ENCODE measurements at regions not wholly inside any gene's neighbourhood (a gene's known extent, or its start where the extent isn't known, plus 50 kb on each side); places are given as distances from the start of the nearest gene placed in this dataset.

- no peak for TF ChIP-seq NFRKB (IDR thresholded peaks at IDR 0.05)
- TF ChIP-seq SUZ12 (IDR thresholded peaks at IDR 0.05): no peak
- TF ChIP-seq TARDBP (IDR thresholded peaks at IDR 0.05): no peak
- TF ChIP-seq BHLHE40 (IDR thresholded peaks at IDR 0.05; ENCODE audit: borderline replicate concordance): no peak
- no peak for TF ChIP-seq FOXK2 (IDR thresholded peaks at IDR 0.05)
- TF ChIP-seq ZNF384 (IDR thresholded peaks at IDR 0.05): no peak
- TF ChIP-seq L3MBTL2 (conservative IDR thresholded peaks at IDR 0.05): no peak
- TF ChIP-seq HDGF (IDR thresholded peaks at IDR 0.05; ENCODE audit: borderline replicate concordance): no peak
- ChIA-PET CTCF (interaction anchor here (0.7 kb wide), 1 partner anchor 16 kb away, joined by 3 read pairs; no protein-coding TSS in a partner anchor), POLR2A (no interaction called here)
- no peak for DNase-seq (ENCODE audit: extremely low spot score)
Measured at GRCh38 chr4:162272215-162272614, 108.4 kb upstream of the FSTL5 start.

- DNase-seq (ENCODE audit: extremely low spot score): no peak
- POLR2A ChIA-PET: no interaction called here
Measured at GRCh38 chr4:162268911-162269310, 105.1 kb upstream of the FSTL5 start.

GRCh38 chr4:162265802-162266201, 102.0 kb upstream of the FSTL5 start:
- POLR2A ChIA-PET: interaction anchor here (0.6 kb wide), 1 partner anchor 1634 kb away, joined by 3 read pairs; no protein-coding TSS in a partner anchor
- TF ChIP-seq FOXA1 (IDR thresholded peaks at IDR 0.05) (no peak), FOXM1 (IDR thresholded peaks at IDR 0.05; ENCODE audit: borderline replicate concordance) (no peak), HDGF (IDR thresholded peaks at IDR 0.05; ENCODE audit: borderline replicate concordance) (no peak), ELF4 (IDR thresholded peaks at IDR 0.05) (no peak), SP1 (IDR thresholded peaks at IDR 0.05) (no peak), NFRKB (IDR thresholded peaks at IDR 0.05) (no peak), SUZ12 (IDR thresholded peaks at IDR 0.05) (no peak), L3MBTL2 (conservative IDR thresholded peaks at IDR 0.05) (no peak), LEF1 (IDR thresholded peaks at IDR 0.05; ENCODE audit: borderline replicate concordance) (no peak), FOXK2 (IDR thresholded peaks at IDR 0.05) (no peak), TARDBP (IDR thresholded peaks at IDR 0.05) (no peak), ARNT (IDR thresholded peaks at IDR 0.05) (no peak), ZNF384 (IDR thresholded peaks at IDR 0.05) (no peak), CTBP1 (IDR thresholded peaks at IDR 0.05; ENCODE audit: borderline replicate concordance) (no peak), BHLHE40 (IDR thresholded peaks at IDR 0.05; ENCODE audit: borderline replicate concordance) (no peak), PKNOX1 (IDR thresholded peaks at IDR 0.05) (no peak)
- DNase-seq (ENCODE audit: extremely low spot score): no peak
- CTCF ChIA-PET: no interaction called here

More at GRCh38 chr4:162268911-162269310, 105.1 kb upstream of the FSTL5 start:
- TF ChIP-seq ELF4 (IDR thresholded peaks at IDR 0.05) (no peak), PKNOX1 (IDR thresholded peaks at IDR 0.05) (no peak), CTBP1 (IDR thresholded peaks at IDR 0.05; ENCODE audit: borderline replicate concordance) (no peak), TARDBP (IDR thresholded peaks at IDR 0.05) (no peak), LEF1 (IDR thresholded peaks at IDR 0.05; ENCODE audit: borderline replicate concordance) (no peak), ZNF384 (IDR thresholded peaks at IDR 0.05) (no peak), ARNT (IDR thresholded peaks at IDR 0.05) (no peak), SP1 (IDR thresholded peaks at IDR 0.05) (no peak), L3MBTL2 (conservative IDR thresholded peaks at IDR 0.05) (no peak), FOXA1 (IDR thresholded peaks at IDR 0.05) (no peak), BHLHE40 (IDR thresholded peaks at IDR 0.05; ENCODE audit: borderline replicate concordance) (no peak), SUZ12 (IDR thresholded peaks at IDR 0.05) (no peak), FOXK2 (IDR thresholded peaks at IDR 0.05) (no peak), FOXM1 (IDR thresholded peaks at IDR 0.05; ENCODE audit: borderline replicate concordance) (no peak), HDGF (IDR thresholded peaks at IDR 0.05; ENCODE audit: borderline replicate concordance) (no peak), NFRKB (IDR thresholded peaks at IDR 0.05) (no peak)
- CTCF ChIA-PET: no interaction called here

- ChIA-PET POLR2A (no interaction called here), CTCF (no interaction called here)
- TF ChIP-seq LEF1 (IDR thresholded peaks at IDR 0.05; ENCODE audit: borderline replicate concordance): no peak
- TF ChIP-seq L3MBTL2 (conservative IDR thresholded peaks at IDR 0.05): no peak
- no peak for DNase-seq (ENCODE audit: extremely low spot score)
Measured at GRCh38 chr4:162245051-162245450, 81.3 kb upstream of the FSTL5 start.

- TF ChIP-seq ARNT (IDR thresholded peaks at IDR 0.05): no peak
- no peak for TF ChIP-seq FOXM1 (IDR thresholded peaks at IDR 0.05; ENCODE audit: borderline replicate concordance)
- no peak for TF ChIP-seq SUZ12 (IDR thresholded peaks at IDR 0.05)
- no peak for TF ChIP-seq LEF1 (IDR thresholded peaks at IDR 0.05; ENCODE audit: borderline replicate concordance)
- TF ChIP-seq CTBP1 (IDR thresholded peaks at IDR 0.05; ENCODE audit: borderline replicate concordance): no peak
- no peak for TF ChIP-seq NFRKB (IDR thresholded peaks at IDR 0.05)
- no peak for TF ChIP-seq ZNF384 (IDR thresholded peaks at IDR 0.05)
- no peak for TF ChIP-seq L3MBTL2 (conservative IDR thresholded peaks at IDR 0.05)
- no peak for TF ChIP-seq FOXA1 (IDR thresholded peaks at IDR 0.05)
- no peak for TF ChIP-seq BHLHE40 (IDR thresholded peaks at IDR 0.05; ENCODE audit: borderline replicate concordance)
- no peak for TF ChIP-seq TARDBP (IDR thresholded peaks at IDR 0.05)
- TF ChIP-seq PKNOX1 (IDR thresholded peaks at IDR 0.05): no peak
- TF ChIP-seq SP1 (IDR thresholded peaks at IDR 0.05): no peak
- TF ChIP-seq FOXK2 (IDR thresholded peaks at IDR 0.05): no peak
- TF ChIP-seq ELF4 (IDR thresholded peaks at IDR 0.05): no peak
- TF ChIP-seq HDGF (IDR thresholded peaks at IDR 0.05; ENCODE audit: borderline replicate concordance): no peak
- CTCF ChIA-PET: no interaction called here
- no peak for DNase-seq (ENCODE audit: extremely low spot score)
- POLR2A ChIA-PET: no interaction called here
Measured at GRCh38 chr4:162241857-162242256, 78.1 kb upstream of the FSTL5 start.

- POLR2A ChIA-PET: no interaction called here
- CTCF ChIA-PET: no interaction called here
- TF ChIP-seq BHLHE40 (IDR thresholded peaks at IDR 0.05; ENCODE audit: borderline replicate concordance): no peak
- no peak for TF ChIP-seq ELF4 (IDR thresholded peaks at IDR 0.05)
- no peak for TF ChIP-seq ARNT (IDR thresholded peaks at IDR 0.05)
- no peak for TF ChIP-seq HDGF (IDR thresholded peaks at IDR 0.05; ENCODE audit: borderline replicate concordance)
- TF ChIP-seq SUZ12 (IDR thresholded peaks at IDR 0.05): no peak
- no peak for TF ChIP-seq FOXM1 (IDR thresholded peaks at IDR 0.05; ENCODE audit: borderline replicate concordance)
- DNase-seq (ENCODE audit: extremely low spot score): no peak
Measured at GRCh38 chr4:162239992-162240769, 76.4 kb upstream of the FSTL5 start.
